ENCODE measurements at regions not wholly inside any gene's neighbourhood (a gene's known extent, or its start where the extent isn't known, plus 50 kb on each side); places are given as distances from the start of the nearest gene placed in this dataset.

DNA sequence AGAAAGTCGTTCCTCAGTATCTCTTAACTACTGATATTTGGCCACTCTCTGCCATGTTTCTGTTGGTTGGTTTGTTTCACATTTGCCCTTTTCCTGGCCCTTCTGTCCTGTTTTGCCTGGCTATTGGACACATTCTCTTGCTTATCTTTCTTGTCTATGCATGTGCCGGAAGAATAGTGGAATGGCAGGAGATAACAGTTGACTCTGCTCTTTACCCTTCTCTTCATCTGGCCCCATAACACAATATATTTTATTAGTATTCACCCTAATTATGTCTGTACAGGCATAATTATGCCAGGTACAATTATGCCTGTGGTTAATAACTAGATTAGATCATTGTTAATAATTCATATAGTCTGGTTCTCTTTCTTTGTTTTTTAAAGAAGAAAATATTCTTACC is 243.5 kb upstream of the LMO3 start:
- TF ChIP-seq GATA2 (IDR thresholded peaks at IDR 0.05; ENCODE audit: low read depth, low read length) (no peak), GATA3 (IDR thresholded peaks at IDR 0.05; ENCODE audit: low read depth, low read length) (no peak)

DNA sequence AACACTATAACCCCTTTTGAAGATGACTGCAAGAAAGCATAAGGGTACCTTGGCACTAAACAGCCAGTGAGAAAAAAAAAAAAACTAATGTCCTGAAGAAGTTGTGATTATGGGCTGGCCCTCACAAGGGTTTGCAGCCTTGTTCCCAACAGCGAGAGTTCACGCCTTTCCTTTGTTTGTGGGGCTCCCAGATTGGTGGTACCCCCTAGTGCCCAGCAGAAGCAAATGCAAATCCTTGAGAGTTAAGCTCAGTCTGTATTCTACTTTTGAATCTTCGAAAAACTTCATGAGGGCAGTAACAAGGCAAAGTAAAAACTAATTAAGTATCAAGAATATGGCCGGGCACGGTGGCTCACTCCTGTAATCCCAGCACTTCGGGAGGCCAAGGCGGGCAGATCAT is 238.9 kb upstream of the LMO3 start:
- TF ChIP-seq GATA3 (IDR thresholded peaks at IDR 0.05; ENCODE audit: low read depth, low read length) (no peak), GATA2 (IDR thresholded peaks at IDR 0.05; ENCODE audit: low read depth, low read length) (no peak)

GRCh38 chr12:16833376-16834015 is 227.5 kb upstream of the LMO3 start:
- no peak for TF ChIP-seq GATA2 (IDR thresholded peaks at IDR 0.05; ENCODE audit: low read depth, low read length)
- no peak for TF ChIP-seq GATA3 (IDR thresholded peaks at IDR 0.05; ENCODE audit: low read depth, low read length)

DNA sequence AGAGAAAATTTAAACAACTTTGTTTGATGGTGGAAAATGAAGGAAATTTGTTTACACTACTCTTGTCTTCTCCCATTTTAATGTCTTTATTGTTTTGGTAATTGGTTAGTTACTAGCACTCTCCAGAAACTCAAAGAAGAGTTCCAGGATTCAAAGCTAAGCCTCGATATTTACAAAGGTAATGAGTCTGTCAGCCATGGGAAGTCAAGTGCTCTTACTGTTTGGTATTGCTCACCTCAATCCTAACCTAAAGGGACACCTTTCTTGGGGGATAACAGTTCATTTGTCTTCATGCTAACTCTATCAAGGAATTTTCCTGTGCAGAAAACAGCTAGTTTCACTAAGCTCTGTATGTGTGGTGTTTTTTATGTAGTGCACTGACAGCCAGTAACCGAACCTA is 222.9 kb upstream of the LMO3 start:
- TF ChIP-seq GATA3 (IDR thresholded peaks at IDR 0.05; ENCODE audit: low read depth, low read length) (no peak), GATA2 (IDR thresholded peaks at IDR 0.05; ENCODE audit: low read depth, low read length) (no peak)

DNA sequence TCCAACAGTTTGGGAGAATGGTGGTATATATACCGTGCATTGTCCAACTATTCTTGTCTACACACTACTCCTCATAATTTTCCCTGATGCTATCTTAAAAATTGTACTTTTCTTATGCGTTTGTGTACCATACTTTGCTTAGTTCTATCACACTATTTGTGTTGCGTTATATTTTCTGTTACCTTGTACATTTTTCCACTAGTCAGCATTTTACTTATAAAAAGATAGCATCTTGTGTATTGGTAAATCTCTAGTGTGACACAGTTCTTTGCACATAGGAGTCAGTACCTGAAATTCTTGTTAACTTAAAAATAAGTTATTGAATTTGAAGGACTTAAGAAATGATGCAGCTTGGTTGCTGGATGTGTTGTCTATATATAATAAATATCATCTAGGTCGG is 201.8 kb upstream of the LMO3 start:
- TF ChIP-seq GATA3 (IDR thresholded peaks at IDR 0.05; ENCODE audit: low read depth, low read length) = no peak
- TF ChIP-seq GATA2 (IDR thresholded peaks at IDR 0.05; ENCODE audit: low read depth, low read length) = no peak

DNA sequence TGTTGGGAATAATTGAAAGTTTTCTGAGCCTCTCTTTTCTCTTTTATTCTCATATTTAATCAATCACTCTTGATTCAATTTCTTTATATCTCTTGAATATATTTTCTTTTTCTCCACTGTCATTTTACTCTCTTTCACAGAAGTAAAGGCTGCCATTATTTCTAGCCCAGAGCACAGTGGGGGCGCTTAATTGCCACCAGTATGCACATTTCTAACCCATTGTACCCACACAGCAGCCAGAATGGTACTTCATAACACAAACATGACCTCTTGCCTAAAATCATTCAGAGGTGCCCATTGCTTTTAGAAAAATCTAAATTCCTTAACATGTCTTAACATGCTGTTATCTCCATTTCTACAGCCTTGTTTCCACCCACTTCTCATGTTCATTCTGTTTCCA is 190.2 kb upstream of the LMO3 start:
- TF ChIP-seq GATA2 (IDR thresholded peaks at IDR 0.05; ENCODE audit: low read depth, low read length) = no peak

DNA sequence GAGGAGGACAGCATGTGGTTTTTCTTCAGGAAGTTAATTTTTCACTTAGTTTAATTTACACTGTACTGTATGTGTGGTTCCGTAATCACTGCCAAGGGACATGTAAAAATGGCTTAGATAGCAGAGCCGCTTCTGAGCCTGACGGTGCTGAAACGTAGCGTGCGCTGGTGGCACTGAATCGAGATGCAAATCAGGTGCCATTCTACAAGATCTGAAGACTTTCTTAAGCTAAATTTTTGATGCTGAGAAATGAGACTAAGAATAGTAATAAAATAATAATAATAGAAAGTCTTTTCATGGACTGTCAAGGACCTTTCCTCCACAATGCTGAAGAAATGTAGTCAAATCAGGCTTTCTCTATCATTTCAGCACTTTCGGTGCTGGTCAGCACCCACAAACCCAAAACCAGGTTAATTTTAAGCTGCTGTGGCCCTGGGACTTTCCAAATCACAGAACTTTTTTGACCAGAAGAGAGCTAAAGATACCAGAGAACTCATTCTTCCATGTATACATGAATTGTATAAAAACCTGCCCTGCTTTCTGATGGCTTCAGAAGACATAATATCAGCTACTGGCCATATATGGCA is 183.3 kb upstream of the LMO3 start:
- TF ChIP-seq GATA3 (IDR thresholded peaks at IDR 0.05; ENCODE audit: low read depth, low read length) (peak; percentile 36), GATA2 (IDR thresholded peaks at IDR 0.05; ENCODE audit: low read depth, low read length) (peak; percentile 54)

- peak; percentile 75 for TF ChIP-seq GATA2 (IDR thresholded peaks at IDR 0.05; ENCODE audit: low read depth, low read length)
- peak; percentile 82 for TF ChIP-seq GATA3 (IDR thresholded peaks at IDR 0.05; ENCODE audit: low read depth, low read length)
Observed at GRCh38 chr12:16788506-16789203, 182.7 kb upstream of the LMO3 start.

DNA sequence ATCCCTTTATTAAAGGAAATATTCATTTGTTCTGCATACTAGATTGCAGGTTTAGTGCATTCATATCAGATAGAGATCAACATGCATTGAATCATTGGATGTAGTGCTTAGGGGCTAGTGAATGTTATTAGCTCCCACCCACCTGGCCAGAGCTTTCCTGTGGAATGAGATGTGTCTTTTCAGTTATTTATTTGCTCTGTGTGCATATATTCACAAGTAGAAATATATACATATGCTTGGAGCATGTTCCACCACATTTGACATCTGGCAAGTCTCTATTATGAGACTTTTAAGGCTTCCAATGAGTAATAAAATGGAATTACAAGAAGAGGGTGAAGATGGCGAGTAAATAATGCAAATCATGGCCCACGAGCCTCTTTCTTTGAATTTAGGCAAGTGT is 180.0 kb upstream of the LMO3 start:
- no peak for TF ChIP-seq GATA2 (IDR thresholded peaks at IDR 0.05; ENCODE audit: low read depth, low read length)
- TF ChIP-seq GATA3 (IDR thresholded peaks at IDR 0.05; ENCODE audit: low read depth, low read length) = no peak

- TF ChIP-seq GATA3 (IDR thresholded peaks at IDR 0.05; ENCODE audit: low read depth, low read length) = no peak
- TF ChIP-seq GATA2 (IDR thresholded peaks at IDR 0.05; ENCODE audit: low read depth, low read length) = no peak
Observed at GRCh38 chr12:16785524-16785923, 179.6 kb upstream of the LMO3 start.

DNA sequence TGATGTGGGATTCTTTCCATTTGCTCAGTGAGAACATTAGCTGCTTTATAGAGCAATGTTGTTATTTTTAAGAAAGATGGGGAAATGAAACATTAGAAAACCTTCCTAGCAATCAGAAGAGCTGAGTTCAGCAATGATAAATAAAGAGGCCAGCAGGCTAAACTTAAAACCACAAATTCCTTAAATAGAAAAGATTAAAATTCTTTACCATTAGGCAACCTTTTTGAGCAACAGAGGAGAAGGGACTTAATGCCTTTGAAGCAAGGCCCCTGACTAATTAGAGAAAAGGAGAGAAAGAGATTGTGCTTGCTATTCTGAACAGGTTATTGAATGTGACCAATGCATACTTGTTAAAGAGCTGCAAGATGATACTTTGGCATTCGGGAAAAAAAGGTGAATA is 160.8 kb upstream of the LMO3 start:
- no peak for TF ChIP-seq GATA2 (IDR thresholded peaks at IDR 0.05; ENCODE audit: low read depth, low read length)
- no peak for TF ChIP-seq GATA3 (IDR thresholded peaks at IDR 0.05; ENCODE audit: low read depth, low read length)

- TF ChIP-seq GATA2 (IDR thresholded peaks at IDR 0.05; ENCODE audit: low read depth, low read length) = no peak
- TF ChIP-seq GATA3 (IDR thresholded peaks at IDR 0.05; ENCODE audit: low read depth, low read length) = no peak
Observed at GRCh38 chr12:16763901-16764300, 157.9 kb upstream of the LMO3 start.

DNA sequence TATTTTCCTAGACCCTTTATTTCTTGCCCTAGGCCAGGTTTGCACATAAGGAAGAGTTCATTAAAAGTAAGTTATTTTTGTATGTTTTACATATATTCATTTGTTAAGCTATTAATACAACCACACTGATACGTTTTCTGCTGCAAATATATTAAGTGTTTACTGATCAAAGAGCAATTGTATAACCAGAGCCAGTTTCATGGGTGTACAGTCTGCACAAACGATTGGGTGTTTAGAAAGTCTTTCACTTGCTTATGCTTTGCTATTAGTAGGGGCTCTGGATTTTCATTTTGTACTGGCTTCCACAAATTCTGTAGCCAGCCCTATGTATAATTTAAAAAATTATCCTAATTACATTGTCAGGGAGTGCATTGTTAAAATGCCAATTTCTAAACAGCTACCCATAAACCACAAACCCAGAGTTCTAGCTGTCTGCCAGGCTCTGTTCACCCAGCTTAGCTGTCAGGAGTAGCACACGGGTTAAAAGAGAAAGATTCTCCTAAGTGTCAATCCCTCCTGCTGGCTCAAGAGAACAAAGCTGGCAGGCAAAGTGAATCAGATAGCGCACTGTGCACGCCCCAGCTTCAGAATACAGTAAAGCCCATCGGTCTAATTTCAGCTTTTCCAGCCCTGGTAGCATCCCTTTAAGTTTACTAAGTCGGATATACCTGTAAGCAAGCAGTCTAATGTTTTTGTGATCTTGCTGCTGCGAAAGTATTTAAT is 151.0 kb upstream of the LMO3 start:
- TF ChIP-seq GATA2 (IDR thresholded peaks at IDR 0.05; ENCODE audit: low read depth, low read length) (no peak), GATA3 (IDR thresholded peaks at IDR 0.05; ENCODE audit: low read depth, low read length) (no peak)

- no peak for TF ChIP-seq GATA2 (IDR thresholded peaks at IDR 0.05; ENCODE audit: low read depth, low read length)
- TF ChIP-seq GATA3 (IDR thresholded peaks at IDR 0.05; ENCODE audit: low read depth, low read length) = no peak
Observed at GRCh38 chr12:16730772-16731171, 124.8 kb upstream of the LMO3 start.
